ENCODE measurements at regions not wholly inside any gene's neighbourhood (a gene's known extent, or its start where the extent isn't known, plus 50 kb on each side); places are given as distances from the start of the nearest gene placed in this dataset.

DNA sequence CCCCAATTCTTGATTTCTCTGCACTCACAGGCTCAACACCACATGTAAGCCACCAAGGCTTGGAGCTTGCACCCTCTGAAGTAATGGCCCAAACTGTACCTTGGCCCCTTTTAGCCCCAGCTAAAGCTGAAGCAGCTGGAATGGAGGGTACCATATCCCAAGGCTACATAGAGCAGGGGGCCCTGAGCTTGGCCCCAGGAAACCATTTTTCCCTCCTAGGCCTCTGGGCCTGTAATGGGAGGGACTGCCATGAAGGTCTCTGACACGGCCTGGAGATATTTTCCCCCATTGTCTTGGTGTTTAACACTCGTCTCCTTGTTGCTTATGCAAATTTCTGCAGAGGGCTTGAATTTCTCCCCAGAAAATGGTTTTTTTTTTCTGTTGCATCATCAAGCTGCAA, 69.7 kb downstream of the SKA1 start:
- Histone ChIP-seq H3K9ac (ENCODE audit: low read length) (no peak overlapping the region), H3K4me2 (ENCODE audit: low read length) (no peak overlapping the region), H3F3A (ENCODE audit: insufficient read depth, low read length) (no peaks in the 10 kb centered on the region), H3K36me3 (ENCODE audit: insufficient read depth, low read length) (no peaks in the 10 kb centered on the region), H4K20me1 (ENCODE audit: insufficient read depth, low read length) (no peaks in the 10 kb centered on the region), H3K4me1 (ENCODE audit: insufficient read depth, low read length, severe bottlenecking) (no peaks in the 10 kb centered on the region), H2AFZ (ENCODE audit: low read length) (no peak overlapping the region), H3K27me3 (ENCODE audit: insufficient read depth, low read length) (no peaks in the 10 kb centered on the region), H3K79me2 (ENCODE audit: insufficient read depth, low read length) (no peaks in the 10 kb centered on the region), H3K9me3 (ENCODE audit: low read length) (no peaks in the 10 kb centered on the region), H3K4me3 (ENCODE audit: low read depth, low read length, poor library complexity, severe bottlenecking) (no peak overlapping the region), H3K27ac (ENCODE audit: low read depth, low read length, poor library complexity, severe bottlenecking) (no peak overlapping the region), H3K9me2 (ENCODE audit: low read depth, low read length) (no peaks in the 10 kb centered on the region)
- no peak for TF ChIP-seq EZH2 (IDR thresholded peaks at IDR 0.05; ENCODE audit: borderline replicate concordance, low read length)
- TF ChIP-seq, protein P1, sequence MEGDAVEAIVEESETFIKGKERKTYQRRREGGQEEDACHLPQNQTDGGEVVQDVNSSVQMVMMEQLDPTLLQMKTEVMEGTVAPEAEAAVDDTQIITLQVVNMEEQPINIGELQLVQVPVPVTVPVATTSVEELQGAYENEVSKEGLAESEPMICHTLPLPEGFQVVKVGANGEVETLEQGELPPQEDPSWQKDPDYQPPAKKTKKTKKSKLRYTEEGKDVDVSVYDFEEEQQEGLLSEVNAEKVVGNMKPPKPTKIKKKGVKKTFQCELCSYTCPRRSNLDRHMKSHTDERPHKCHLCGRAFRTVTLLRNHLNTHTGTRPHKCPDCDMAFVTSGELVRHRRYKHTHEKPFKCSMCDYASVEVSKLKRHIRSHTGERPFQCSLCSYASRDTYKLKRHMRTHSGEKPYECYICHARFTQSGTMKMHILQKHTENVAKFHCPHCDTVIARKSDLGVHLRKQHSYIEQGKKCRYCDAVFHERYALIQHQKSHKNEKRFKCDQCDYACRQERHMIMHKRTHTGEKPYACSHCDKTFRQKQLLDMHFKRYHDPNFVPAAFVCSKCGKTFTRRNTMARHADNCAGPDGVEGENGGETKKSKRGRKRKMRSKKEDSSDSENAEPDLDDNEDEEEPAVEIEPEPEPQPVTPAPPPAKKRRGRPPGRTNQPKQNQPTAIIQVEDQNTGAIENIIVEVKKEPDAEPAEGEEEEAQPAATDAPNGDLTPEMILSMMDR (IDR thresholded peaks at IDR 0.05; ENCODE audit: low read length), result no peak

DNA sequence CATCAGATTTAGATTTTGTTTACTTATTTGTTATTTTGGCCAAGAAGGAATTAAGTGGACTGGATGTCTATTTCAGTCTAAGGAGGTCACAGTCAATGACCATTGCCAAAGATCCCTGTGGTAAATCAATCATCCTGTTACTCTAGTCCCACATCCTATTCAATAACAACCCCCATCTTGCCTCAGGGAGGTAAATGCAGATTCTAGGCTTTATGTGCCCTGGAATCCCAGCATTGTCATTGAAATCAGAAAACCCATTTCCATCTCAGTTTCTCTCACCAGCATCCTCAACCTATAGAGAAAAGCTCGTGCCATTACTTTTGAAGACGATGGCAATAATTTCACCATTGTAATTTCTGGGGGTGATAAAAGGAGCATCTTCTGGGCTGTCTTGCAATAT, 71.8 kb downstream of the SKA1 start:
- no peaks in the 10 kb centered on the region for H3K27me3 ChIP-seq (ENCODE audit: insufficient read depth, low read length)
- H3K9me3 ChIP-seq (ENCODE audit: low read length), result no peaks in the 10 kb centered on the region
- H3K4me2 ChIP-seq (ENCODE audit: low read length), result no peak overlapping the region

DNA sequence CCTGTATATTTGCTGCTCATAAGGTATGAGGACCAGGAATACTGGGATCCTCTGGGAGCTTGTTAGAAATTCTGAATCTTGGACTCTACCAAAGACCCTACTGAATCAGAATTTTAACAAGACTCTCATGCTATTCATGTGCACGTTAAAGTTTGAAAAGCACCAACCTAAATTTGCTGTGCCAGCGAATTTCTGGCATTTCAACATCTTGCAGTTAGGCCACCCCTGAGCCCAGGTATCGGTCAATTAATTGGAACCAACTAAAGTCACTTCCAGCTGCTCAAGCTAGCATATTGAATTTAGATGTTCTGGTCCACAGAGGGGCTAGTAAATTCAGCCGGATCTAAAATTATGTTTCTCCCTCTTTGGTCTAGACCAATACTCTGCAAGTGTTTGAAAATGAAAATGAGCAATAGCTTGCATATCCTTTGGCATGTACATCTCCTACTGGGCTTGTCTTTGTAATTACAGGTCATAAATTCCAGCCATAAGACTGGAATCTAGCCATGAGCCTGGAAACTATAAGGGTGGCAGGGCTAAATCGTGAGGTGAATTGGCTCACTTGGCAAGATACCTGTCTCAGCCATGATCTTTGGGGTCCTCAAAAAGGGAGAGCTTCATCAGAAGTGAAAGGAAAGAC, 72.4 kb downstream of the SKA1 start:
- Histone ChIP-seq H3K4me2 (ENCODE audit: low read length) (no peak overlapping the region), H3K79me2 (ENCODE audit: insufficient read depth, low read length) (no peaks in the 10 kb centered on the region), H4K20me1 (ENCODE audit: insufficient read depth, low read length) (no peaks in the 10 kb centered on the region), H3K9ac (ENCODE audit: low read length) (no peak overlapping the region), H3K27ac (ENCODE audit: low read depth, low read length, poor library complexity, severe bottlenecking) (no peak overlapping the region), H3K9me3 (ENCODE audit: low read length) (no peaks in the 10 kb centered on the region), H3K36me3 (ENCODE audit: insufficient read depth, low read length) (no peaks in the 10 kb centered on the region), H3K4me1 (ENCODE audit: insufficient read depth, low read length, severe bottlenecking) (no peaks in the 10 kb centered on the region), H3K27me3 (ENCODE audit: insufficient read depth, low read length) (no peaks in the 10 kb centered on the region), H3K4me3 (ENCODE audit: low read depth, low read length, poor library complexity, severe bottlenecking) (no peak overlapping the region), H2AFZ (ENCODE audit: low read length) (no peak overlapping the region), H3F3A (ENCODE audit: insufficient read depth, low read length) (no peaks in the 10 kb centered on the region), H3K9me2 (ENCODE audit: low read depth, low read length) (no peaks in the 10 kb centered on the region)
- TF ChIP-seq, protein P1 (IDR thresholded peaks at IDR 0.05; ENCODE audit: low read length), result no peak
- TF ChIP-seq EZH2 (IDR thresholded peaks at IDR 0.05; ENCODE audit: borderline replicate concordance, low read length), result no peak

More for the DNA sequence above, 71.8 kb downstream of the SKA1 start:
- no peak overlapping the region for H3K9ac ChIP-seq (ENCODE audit: low read length)
- H3K4me3 ChIP-seq (ENCODE audit: low read depth, low read length, poor library complexity, severe bottlenecking), result no peak overlapping the region
- H3K4me1 ChIP-seq (ENCODE audit: insufficient read depth, low read length, severe bottlenecking), result no peaks in the 10 kb centered on the region
- no peaks in the 10 kb centered on the region for H3K79me2 ChIP-seq (ENCODE audit: insufficient read depth, low read length)
- TF ChIP-seq EZH2 (IDR thresholded peaks at IDR 0.05; ENCODE audit: borderline replicate concordance, low read length), result no peak
- TF ChIP-seq, protein P1 (IDR thresholded peaks at IDR 0.05; ENCODE audit: low read length), result no peak
- H4K20me1 ChIP-seq (ENCODE audit: insufficient read depth, low read length), result no peaks in the 10 kb centered on the region
- H3K27ac ChIP-seq (ENCODE audit: low read depth, low read length, poor library complexity, severe bottlenecking), result no peak overlapping the region
- H3F3A ChIP-seq (ENCODE audit: insufficient read depth, low read length), result no peaks in the 10 kb centered on the region
- H3K36me3 ChIP-seq (ENCODE audit: insufficient read depth, low read length), result no peaks in the 10 kb centered on the region
- H2AFZ ChIP-seq (ENCODE audit: low read length), result no peak overlapping the region
- no peaks in the 10 kb centered on the region for H3K9me2 ChIP-seq (ENCODE audit: low read depth, low read length)

Measured in OCI-LY1 (cell line).